ENCODE measurements at regions not wholly inside any gene's neighbourhood (a gene's known extent, or its start where the extent isn't known, plus 50 kb on each side); places are given as distances from the start of the nearest gene placed in this dataset.

DNA sequence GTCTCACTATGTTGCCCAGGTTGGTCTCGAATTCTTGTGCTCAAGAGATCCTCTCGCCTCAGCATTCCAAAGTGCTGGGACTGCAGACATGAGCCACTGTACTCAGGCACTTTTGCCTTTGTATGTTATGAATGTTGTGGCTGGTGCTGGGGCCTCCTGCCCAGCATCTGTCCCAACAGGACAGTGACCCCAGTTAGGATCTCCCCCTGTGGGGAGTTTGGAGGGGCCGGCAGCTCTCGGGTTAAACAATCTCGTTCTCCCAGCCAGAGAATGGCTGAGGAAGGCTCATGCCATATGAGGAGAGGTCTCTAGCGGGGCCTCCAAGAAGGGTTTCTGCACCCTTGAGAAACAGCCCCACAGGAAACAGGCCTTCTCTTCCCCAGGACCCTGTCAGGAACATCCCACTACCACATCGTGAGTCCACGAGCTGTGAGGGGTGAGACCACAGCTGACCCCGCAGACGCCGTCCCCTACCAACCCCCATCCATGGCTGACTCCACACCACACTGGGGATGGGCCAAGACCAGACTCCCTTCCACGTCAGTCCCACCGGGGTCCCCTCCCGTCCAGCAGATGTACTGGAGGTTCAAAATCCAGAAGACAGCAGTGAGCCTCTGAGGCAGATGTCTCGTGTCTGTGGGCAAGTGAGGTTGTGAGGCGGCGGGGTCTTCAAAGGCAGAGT is 54.1 kb downstream of the SHANK2 start:
- BruUV-seq (replicated peaks): no TSS peak
- no peaks in the 10 kb centered on the region for H3K9me2 ChIP-seq (replicated peaks; ENCODE audit: low read length)
- H3K9ac ChIP-seq (ENCODE audit: low read length): no peak overlapping the region
- H4K20me1 ChIP-seq (ENCODE audit: low read length): no peaks in the 10 kb centered on the region
- peaks cover 5% of the 10 kb centered on the region; the same call in 1 of the 2 replicates for H3K4me1 ChIP-seq (ENCODE audit: insufficient read depth, low read length)
- no peaks in the 10 kb centered on the region for H3K27me3 ChIP-seq (ENCODE audit: low read length)
- no peaks in the 10 kb centered on the region for H3K36me3 ChIP-seq (ENCODE audit: low read depth, low read length)
- H3K27ac ChIP-seq (ENCODE audit: low read length): no peak overlapping the region
- H3K79me2 ChIP-seq (ENCODE audit: low read length): peaks cover 6% of the 10 kb centered on the region; the same call in 1 of the 2 replicates
- CTCF ChIA-PET: no interaction called here
- TF ChIP-seq, protein P1, sequence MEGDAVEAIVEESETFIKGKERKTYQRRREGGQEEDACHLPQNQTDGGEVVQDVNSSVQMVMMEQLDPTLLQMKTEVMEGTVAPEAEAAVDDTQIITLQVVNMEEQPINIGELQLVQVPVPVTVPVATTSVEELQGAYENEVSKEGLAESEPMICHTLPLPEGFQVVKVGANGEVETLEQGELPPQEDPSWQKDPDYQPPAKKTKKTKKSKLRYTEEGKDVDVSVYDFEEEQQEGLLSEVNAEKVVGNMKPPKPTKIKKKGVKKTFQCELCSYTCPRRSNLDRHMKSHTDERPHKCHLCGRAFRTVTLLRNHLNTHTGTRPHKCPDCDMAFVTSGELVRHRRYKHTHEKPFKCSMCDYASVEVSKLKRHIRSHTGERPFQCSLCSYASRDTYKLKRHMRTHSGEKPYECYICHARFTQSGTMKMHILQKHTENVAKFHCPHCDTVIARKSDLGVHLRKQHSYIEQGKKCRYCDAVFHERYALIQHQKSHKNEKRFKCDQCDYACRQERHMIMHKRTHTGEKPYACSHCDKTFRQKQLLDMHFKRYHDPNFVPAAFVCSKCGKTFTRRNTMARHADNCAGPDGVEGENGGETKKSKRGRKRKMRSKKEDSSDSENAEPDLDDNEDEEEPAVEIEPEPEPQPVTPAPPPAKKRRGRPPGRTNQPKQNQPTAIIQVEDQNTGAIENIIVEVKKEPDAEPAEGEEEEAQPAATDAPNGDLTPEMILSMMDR (conservative IDR thresholded peaks at IDR 0.05; ENCODE audit: low read depth, low read length): no peak
- TF ChIP-seq EZH2phosphoT487 (IDR thresholded peaks at IDR 0.05; ENCODE audit: borderline replicate concordance, low read length): no peak
- no peak for TF ChIP-seq EZH2 (IDR thresholded peaks at IDR 0.05; ENCODE audit: low read length, unreplicated experiment)
- H3K9me3 ChIP-seq (ENCODE audit: low read length): no peaks in the 10 kb centered on the region
- DNase-seq: no peak
- no peak overlapping the region for H3K4me2 ChIP-seq (ENCODE audit: low read length)
- POLR2A ChIA-PET (ENCODE audit: unreplicated experiment): no interaction called here
- no peak overlapping the region for H3K4me3 ChIP-seq (ENCODE audit: low read length)
- no peak overlapping the region for H2AFZ ChIP-seq (ENCODE audit: low read length)
- H3F3A ChIP-seq (ENCODE audit: low read length, unreplicated experiment): no peaks in the 10 kb centered on the region
- intact Hi-C loops (cut with micrococcal nuclease): no loop called here
- no peak for ATAC-seq

DNA sequence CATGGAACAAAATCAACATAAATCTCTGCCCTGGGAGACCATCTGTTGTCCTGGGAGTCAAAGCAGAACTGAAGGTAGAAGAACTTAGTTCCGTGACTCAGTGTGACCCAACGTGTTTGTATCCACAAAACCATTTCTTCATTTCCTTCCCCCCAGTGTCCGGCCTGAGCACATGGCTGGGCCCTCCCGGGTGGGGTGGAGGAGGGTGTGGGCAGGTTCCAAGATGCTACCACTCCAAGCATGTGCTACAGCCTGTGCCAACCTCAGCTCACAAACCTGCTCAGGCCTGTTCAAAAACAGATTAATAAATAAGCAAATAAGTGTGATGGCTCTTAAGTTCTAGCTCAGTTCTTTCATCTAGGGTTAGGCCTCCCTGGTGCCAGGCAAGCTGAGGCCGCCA is 55.3 kb downstream of the SHANK2 start:
- intact Hi-C loops (cut with micrococcal nuclease): no loop called here
- ChIA-PET CTCF (no interaction called here), POLR2A (ENCODE audit: unreplicated experiment) (no interaction called here)
- no peaks in the 10 kb centered on the region for H3K9me3 ChIP-seq (ENCODE audit: low read length)
- no TSS peak for BruUV-seq (replicated peaks)
- H3K4me2 ChIP-seq (ENCODE audit: low read length): no peak overlapping the region
- TF ChIP-seq EZH2phosphoT487 (IDR thresholded peaks at IDR 0.05; ENCODE audit: borderline replicate concordance, low read length): no peak
- no peak for TF ChIP-seq EZH2 (IDR thresholded peaks at IDR 0.05; ENCODE audit: low read length, unreplicated experiment)
- TF ChIP-seq, protein P1 (conservative IDR thresholded peaks at IDR 0.05; ENCODE audit: low read depth, low read length): no peak
- ATAC-seq (no peak), DNase-seq (no peak)
- no peak overlapping the region for H3K27ac ChIP-seq (ENCODE audit: low read length)
- H3K79me2 ChIP-seq (ENCODE audit: low read length): no peaks in the 10 kb centered on the region; the same call in 1 of the 2 replicates
- H3K27me3 ChIP-seq (ENCODE audit: low read length): no peaks in the 10 kb centered on the region
- no peak overlapping the region for H2AFZ ChIP-seq (ENCODE audit: low read length)
- no peak overlapping the region for H3K4me3 ChIP-seq (ENCODE audit: low read length)
- H3K4me1 ChIP-seq (ENCODE audit: insufficient read depth, low read length): peaks cover 5% of the 10 kb centered on the region; the same call in 1 of the 2 replicates
- no peaks in the 10 kb centered on the region for H3F3A ChIP-seq (ENCODE audit: low read length, unreplicated experiment)
- no peaks in the 10 kb centered on the region for H3K9me2 ChIP-seq (replicated peaks; ENCODE audit: low read length)
- no peak overlapping the region for H3K9ac ChIP-seq (ENCODE audit: low read length)
- H3K36me3 ChIP-seq (ENCODE audit: low read depth, low read length): no peaks in the 10 kb centered on the region
- H4K20me1 ChIP-seq (ENCODE audit: low read length): no peaks in the 10 kb centered on the region

DNA sequence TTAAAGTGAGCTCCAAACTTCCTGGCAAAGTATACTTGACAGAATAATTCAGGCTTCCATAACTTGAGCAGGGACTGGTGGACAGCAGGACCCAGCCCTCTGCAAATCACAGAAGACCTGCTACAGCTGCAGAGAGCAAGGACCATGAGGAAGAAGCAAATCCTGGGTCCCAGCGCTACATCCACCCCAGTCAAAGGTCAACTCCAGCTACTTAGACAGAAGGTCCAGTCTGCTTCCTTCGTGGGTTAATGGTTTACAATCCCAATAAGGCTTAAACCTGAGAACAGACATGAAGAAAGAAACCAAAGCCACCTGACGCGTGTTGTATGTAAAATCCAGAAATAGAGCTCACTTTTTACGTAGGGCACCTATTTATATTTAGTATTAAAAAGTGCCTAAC is 57.7 kb downstream of the SHANK2 start:
- CTCF ChIA-PET: no interaction called here

More for the DNA sequence above, 57.7 kb downstream of the SHANK2 start:
- Histone ChIP-seq H3F3A (ENCODE audit: low read length, unreplicated experiment) (no peaks in the 10 kb centered on the region), H2AFZ (ENCODE audit: low read length) (no peak overlapping the region), H3K9ac (ENCODE audit: low read length) (no peak overlapping the region), H3K79me2 (ENCODE audit: low read length) (no peaks in the 10 kb centered on the region; the same call in 1 of the 2 replicates), H3K9me2 (replicated peaks; ENCODE audit: low read length) (no peaks in the 10 kb centered on the region), H3K27me3 (ENCODE audit: low read length) (no peaks in the 10 kb centered on the region), H3K27ac (ENCODE audit: low read length) (no peak overlapping the region), H3K9me3 (ENCODE audit: low read length) (no peaks in the 10 kb centered on the region), H3K36me3 (ENCODE audit: low read depth, low read length) (no peaks in the 10 kb centered on the region; the same call in 1 of the 2 replicates), H3K4me3 (ENCODE audit: low read length) (no peak overlapping the region), H3K4me2 (ENCODE audit: low read length) (no peak overlapping the region), H3K4me1 (ENCODE audit: insufficient read depth, low read length) (no peaks in the 10 kb centered on the region), H4K20me1 (ENCODE audit: low read length) (no peaks in the 10 kb centered on the region)
- POLR2A ChIA-PET (ENCODE audit: unreplicated experiment): no interaction called here
- intact Hi-C loops (cut with micrococcal nuclease): no loop called here
- TF ChIP-seq, protein P1 (conservative IDR thresholded peaks at IDR 0.05; ENCODE audit: low read depth, low read length): no peak
- no peak for TF ChIP-seq EZH2phosphoT487 (IDR thresholded peaks at IDR 0.05; ENCODE audit: borderline replicate concordance, low read length)
- no peak for TF ChIP-seq EZH2 (IDR thresholded peaks at IDR 0.05; ENCODE audit: low read length, unreplicated experiment)
- no TSS peak for BruUV-seq (replicated peaks)
- ATAC-seq: no peak
- no peak for DNase-seq
